OCI-LY1 (cell line): ENCODE measurements at regions not wholly inside any gene's neighbourhood (a gene's known extent, or its start where the extent isn't known, plus 50 kb on each side); places are given as distances from the start of the nearest gene placed in this dataset.

Experiments
- EZH2 ChIP-seq: fragments of 200-600 bp; sonication (generic), shearing (Covaris generic); IDR thresholded peaks from 2 replicates; pipeline ENCODE4 v1.8.0; 2017; ENCODE audit warnings: borderline replicate concordance, mixed run types, mild to moderate bottlenecking, antibody characterized with exemption, low read length, moderate library complexity, mixed read lengths
- TF ChIP-seq, protein P1 (sequence below): fragments of 200-600 bp; sonication (generic), shearing (Covaris generic); IDR thresholded peaks from 2 replicates; pipeline ENCODE4 v1.5.1; 2017; ENCODE audit warnings: mild to moderate bottlenecking, antibody characterized with exemption, low read length, moderate library complexity, mixed read lengths

- TF ChIP-seq, protein P1, sequence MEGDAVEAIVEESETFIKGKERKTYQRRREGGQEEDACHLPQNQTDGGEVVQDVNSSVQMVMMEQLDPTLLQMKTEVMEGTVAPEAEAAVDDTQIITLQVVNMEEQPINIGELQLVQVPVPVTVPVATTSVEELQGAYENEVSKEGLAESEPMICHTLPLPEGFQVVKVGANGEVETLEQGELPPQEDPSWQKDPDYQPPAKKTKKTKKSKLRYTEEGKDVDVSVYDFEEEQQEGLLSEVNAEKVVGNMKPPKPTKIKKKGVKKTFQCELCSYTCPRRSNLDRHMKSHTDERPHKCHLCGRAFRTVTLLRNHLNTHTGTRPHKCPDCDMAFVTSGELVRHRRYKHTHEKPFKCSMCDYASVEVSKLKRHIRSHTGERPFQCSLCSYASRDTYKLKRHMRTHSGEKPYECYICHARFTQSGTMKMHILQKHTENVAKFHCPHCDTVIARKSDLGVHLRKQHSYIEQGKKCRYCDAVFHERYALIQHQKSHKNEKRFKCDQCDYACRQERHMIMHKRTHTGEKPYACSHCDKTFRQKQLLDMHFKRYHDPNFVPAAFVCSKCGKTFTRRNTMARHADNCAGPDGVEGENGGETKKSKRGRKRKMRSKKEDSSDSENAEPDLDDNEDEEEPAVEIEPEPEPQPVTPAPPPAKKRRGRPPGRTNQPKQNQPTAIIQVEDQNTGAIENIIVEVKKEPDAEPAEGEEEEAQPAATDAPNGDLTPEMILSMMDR: no peak
- no peak for TF ChIP-seq EZH2
These were observed 234.1 kb upstream of the DMRT1 start for GRCh38 chr9:607417-607816.
